Common myeloid progenitor, CD34-positive (primary cell): ENCODE measurements at regions not wholly inside any gene's neighbourhood (a gene's known extent, or its start where the extent isn't known, plus 50 kb on each side); places are given as distances from the start of the nearest gene placed in this dataset.

Source experiments
- CTCF ChIA-PET: fragments of 350-600 bp; sonication (Branson Sonifier 250); formaldehyde crosslinking; loops from one replicate; lab custom pipeline; 2021; ENCODE audit warnings: antibody characterized with exemption; lab: Charles Lee
- POLR2A ChIA-PET: fragments of 350-600 bp; sonication (Branson Sonifier 250); formaldehyde crosslinking; loops from one replicate; lab custom pipeline; 2021; ENCODE audit warnings: antibody characterized with exemption; lab: Charles Lee
- DNase-seq, 3 donors: peaks; one replicate each; pipeline versions ENCODE4 v3.0.0 to v3.0.0-alpha.2; 2013
- H3K27ac ChIP-seq, 2 experiments: 1 replicate in 1 of 2; 2 replicates in 1 of 2; pipeline ENCODE4 v1.7.0; 2013; ENCODE audit warnings: inconsistent platforms in 2 of 2, low read length in 2 of 2, mild to moderate bottlenecking in 2 of 2, low read depth in 1 of 2, moderate library complexity in 1 of 2; ENCODE audit not compliant: severe bottlenecking in 2 of 2, insufficient read depth in 1 of 2, poor library complexity in 1 of 2
- H3K27me3 ChIP-seq, 5 experiments: replicated peaks in 2 of 5; 1 replicate in 3 of 5; 2 replicates in 2 of 5; pipeline versions ENCODE4 v1.6.1 to v1.7.0; 2013; ENCODE audit warnings: low read length in 4 of 5, mild to moderate bottlenecking in 2 of 5, moderate library complexity in 2 of 5, inconsistent platforms in 1 of 5; ENCODE audit not compliant: insufficient read depth in 5 of 5, control insufficient read depth in 4 of 5
- H3K36me3 ChIP-seq, 4 experiments: 1 replicate in 2 of 4; 2 replicates in 2 of 4; pipeline versions ENCODE4 v1.6.1 to v1.7.0; 2013; ENCODE audit warnings: low read length in 3 of 4, control low read depth in 1 of 4, mild to moderate bottlenecking in 1 of 4; ENCODE audit not compliant: control insufficient read depth in 4 of 4, insufficient read depth in 4 of 4
- H3K4me1 ChIP-seq, 4 experiments: 1 replicate in 3 of 4; 2 replicates in 1 of 4; pipeline versions ENCODE4 v1.6.1 to v1.7.1; 2013; ENCODE audit warnings: low read length in 3 of 4, mild to moderate bottlenecking in 3 of 4, control low read depth in 1 of 4, inconsistent platforms in 1 of 4, moderate library complexity in 1 of 4; ENCODE audit not compliant: control insufficient read depth in 4 of 4, insufficient read depth in 4 of 4; ENCODE audit errors: control extremely low read depth in 1 of 4
- H3K4me3 ChIP-seq, 7 experiments: 1 replicate in 4 of 7; 2 replicates in 3 of 7; pipeline versions ENCODE4 v1.5.1 to v1.7.0; 2013; ENCODE audit warnings: mild to moderate bottlenecking in 7 of 7, low read length in 6 of 7, moderate library complexity in 6 of 7, inconsistent platforms in 2 of 7, low read depth in 2 of 7, control low read depth in 1 of 7; ENCODE audit not compliant: insufficient read depth in 4 of 7, control insufficient read depth in 1 of 7; ENCODE audit errors: extremely low read depth in 1 of 7
- H3K9me3 ChIP-seq, 5 experiments: 1 replicate in 4 of 5; 2 replicates in 1 of 5; pipeline versions ENCODE4 v1.6.1 to v1.7.1; 2013; ENCODE audit warnings: low read length in 4 of 5, mild to moderate bottlenecking in 2 of 5, inconsistent platforms in 1 of 5, low read depth in 1 of 5, moderate library complexity in 1 of 5; ENCODE audit not compliant: control insufficient read depth in 4 of 5, insufficient read depth in 2 of 5; ENCODE audit errors: control extremely low read depth in 1 of 5
- WGBS: methylation state at CpG from one replicate; pipeline ENCODE4 v1.1.5; 2013; ENCODE audit not compliant: insufficient coverage; 5-methylcytosine and 5-hydroxymethylcytosine counted together

- Histone ChIP-seq H3K27ac (no peak overlapping the region), H3K4me1 (no peaks in the 10 kb centered on the region), H3K36me3 (peaks cover 0 to 4% (median 0%) of the 10 kb centered on the region in 4 experiments), H3K9me3 (no peaks in the 10 kb centered on the region), H3K4me3 (no peak overlapping the region), H3K27me3 (no peaks in the 10 kb centered on the region)
- ChIA-PET POLR2A (interaction anchor here (1.0 kb wide), 1 partner anchor 41 kb away, joined by 4 read pairs; a partner anchor contains a TSS), CTCF (interaction anchor here (1.0 to 1.6 kb wide), 4 partner anchors 17 to 47 kb away, joined by 3 to 4 read pairs (median 3); no protein-coding TSS in a partner anchor)
- whole genome bisulfite sequencing, result 98% methylated on average over 5 of the region's 7 CpGs
- no peak for DNase-seq
Observed at GRCh38 chr14:73800970-73801515, 50.6 kb upstream of the PTGR2 start.

GRCh38 chr14:73797543-73798265 is 53.9 kb upstream of the PTGR2 start:
- Histone ChIP-seq H3K36me3 (peaks cover 0 to 2% (median 0%) of the 10 kb centered on the region in 4 experiments), H3K27me3 (no peaks in the 10 kb centered on the region), H3K4me3 (no peak overlapping the region), H3K4me1 (no peaks in the 10 kb centered on the region), H3K27ac (no peak overlapping the region), H3K9me3 (no peaks in the 10 kb centered on the region)
- POLR2A ChIA-PET, result interaction anchor here (0.6 kb wide), 1 partner anchor 221 kb away, joined by 3 read pairs; no protein-coding TSS in a partner anchor
- CTCF ChIA-PET, result interaction anchor here (1.3 to 2.1 kb wide), 3 partner anchors 10 to 29 kb away, joined by 4 to 20 read pairs (median 5); no protein-coding TSS in a partner anchor
- WGBS, result 100% methylated on average over 1 of the region's 4 CpGs
- DNase-seq, result no peak

- ChIA-PET CTCF (interaction anchor here (1.0 to 2.1 kb wide), 5 partner anchors 9 to 73 kb away, joined by 3 to 20 read pairs (median 4); no protein-coding TSS in a partner anchor), POLR2A (interaction anchor here (0.6 kb wide), 1 partner anchor 221 kb away, joined by 3 read pairs; no protein-coding TSS in a partner anchor)
Observed at GRCh38 chr14:73796893-73797542, 54.6 kb upstream of the PTGR2 start.

GRCh38 chr14:73796415-73796814 is 55.2 kb upstream of the PTGR2 start:
- Histone ChIP-seq H3K36me3 (no peaks in the 10 kb centered on the region), H3K9me3 (no peaks in the 10 kb centered on the region), H3K27me3 (no peaks in the 10 kb centered on the region), H3K4me3 (no peak overlapping the region), H3K27ac (no peak overlapping the region), H3K4me1 (no peaks in the 10 kb centered on the region)
- WGBS, result 100% methylated on average over 1 of the region's 2 CpGs
- ChIA-PET POLR2A (no interaction called here), CTCF (interaction anchor here (1.0 to 2.1 kb wide), 4 partner anchors 9 to 73 kb away, joined by 3 to 20 read pairs (median 4); no protein-coding TSS in a partner anchor)
- no peak for DNase-seq

More at GRCh38 chr14:73796893-73797542, 54.6 kb upstream of the PTGR2 start:
- DNase-seq, result no peak
- H3K4me3 ChIP-seq, result no peak overlapping the region
- no peak overlapping the region for H3K27ac ChIP-seq
- H3K36me3 ChIP-seq, result no peaks in the 10 kb centered on the region
- no peaks in the 10 kb centered on the region for H3K27me3 ChIP-seq
- no peaks in the 10 kb centered on the region for H3K9me3 ChIP-seq
- WGBS, result 97% methylated on average over 3 of the region's 4 CpGs
- no peaks in the 10 kb centered on the region for H3K4me1 ChIP-seq

GRCh38 chr14:73795974-73796373 is 55.7 kb upstream of the PTGR2 start:
- WGBS, result 100% methylated on average over 1 of the region's 1 CpG
- Histone ChIP-seq H3K36me3 (no peaks in the 10 kb centered on the region), H3K4me3 (no peak overlapping the region), H3K27ac (no peak overlapping the region), H3K27me3 (no peaks in the 10 kb centered on the region), H3K9me3 (no peaks in the 10 kb centered on the region), H3K4me1 (no peaks in the 10 kb centered on the region)
- CTCF ChIA-PET, result interaction anchor here (1.1 to 2.1 kb wide), 2 partner anchors 8 to 33 kb away, joined by 3 to 20 read pairs; no protein-coding TSS in a partner anchor
- no peak for DNase-seq
- POLR2A ChIA-PET, result no interaction called here

- no peak for DNase-seq
- ChIA-PET CTCF (interaction anchor here (1.0 kb wide), 1 partner anchor 33 kb away, joined by 3 read pairs; no protein-coding TSS in a partner anchor), POLR2A (no interaction called here)
- WGBS, result 100% methylated on average over 1 of the region's 3 CpGs
- no peak overlapping the region for H3K4me3 ChIP-seq
- peaks cover 0 to 3% (median 0%) of the 10 kb centered on the region in 4 experiments for H3K4me1 ChIP-seq
- no peaks in the 10 kb centered on the region for H3K27me3 ChIP-seq
- H3K27ac ChIP-seq, result no peak overlapping the region
- H3K36me3 ChIP-seq, result no peaks in the 10 kb centered on the region
- no peaks in the 10 kb centered on the region for H3K9me3 ChIP-seq
Observed at GRCh38 chr14:73795466-73795865, 56.2 kb upstream of the PTGR2 start.
